ENCODE measurements at regions not wholly inside any gene's neighbourhood (a gene's known extent, or its start where the extent isn't known, plus 50 kb on each side); places are given as distances from the start of the nearest gene placed in this dataset.
A peak's percentile ranks its signal among the peaks of the same experiment; 100 is the strongest.

GRCh38 chr12:47356129-47356700 lies 276.5 kb upstream of the AMIGO2 start:
- Histone ChIP-seq H3K27me3 (ENCODE audit: control insufficient read depth in 4 of 4, insufficient read depth in 4 of 4, low read length in 3 of 4) (no peaks in the 10 kb centered on the region), H3K4me1 (ENCODE audit: control insufficient read depth in 4 of 4, insufficient read depth in 4 of 4, low read length in 3 of 4) (no peaks in the 10 kb centered on the region), H3K4me3 (ENCODE audit: low read depth in 1 of 3, low read length in 3 of 3) (no peak overlapping the region), H3K27ac (ENCODE audit: low read depth in 1 of 2, low read length in 2 of 2) (peak overlapping the region in 1 of 2 donors; percentile 41), H3K36me3 (ENCODE audit: control insufficient read depth in 4 of 4, insufficient read depth in 3 of 4, low read depth in 1 of 4, low read length in 3 of 4) (no peaks in the 10 kb centered on the region), H3K9me3 (ENCODE audit: control insufficient read depth in 4 of 4, low read length in 3 of 4) (no peaks in the 10 kb centered on the region), H3K9ac (ENCODE audit: low read depth in 1 of 2, low read length in 2 of 2) (no peak overlapping the region)
- TF ChIP-seq FOXA2 (IDR thresholded peaks at IDR 0.05) (no peak), TAF1 (conservative IDR thresholded peaks at IDR 0.05) (no peak), CTCF (IDR thresholded peaks at IDR 0.05; ENCODE audit: low read depth, low read length, missing input control) (no peak), YY1 (IDR thresholded peaks at IDR 0.05) (no peak), HNF4A (conservative IDR thresholded peaks at IDR 0.05) (no peak), GABPA (IDR thresholded peaks at IDR 0.05 in 1 of 2, conservative IDR thresholded peaks at IDR 0.05 in 1 of 2) (no peak), NR2F2 (IDR thresholded peaks at IDR 0.05) (no peak), REST (IDR thresholded peaks at IDR 0.05) (no peak), RAD21 (IDR thresholded peaks at IDR 0.05) (no peak), SP1 (IDR thresholded peaks at IDR 0.05) (no peak), FOXA1 (IDR thresholded peaks at IDR 0.05) (no peak), EGR1 (IDR thresholded peaks at IDR 0.05; ENCODE audit: low read depth in 2 of 2) (no peak), HNF4G (IDR thresholded peaks at IDR 0.05) (no peak)
- TF ChIP-seq, protein P1, sequence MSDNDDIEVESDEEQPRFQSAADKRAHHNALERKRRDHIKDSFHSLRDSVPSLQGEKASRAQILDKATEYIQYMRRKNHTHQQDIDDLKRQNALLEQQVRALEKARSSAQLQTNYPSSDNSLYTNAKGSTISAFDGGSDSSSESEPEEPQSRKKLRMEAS (IDR thresholded peaks at IDR 0.05), result no peak
- TF ChIP-seq, protein P2, sequence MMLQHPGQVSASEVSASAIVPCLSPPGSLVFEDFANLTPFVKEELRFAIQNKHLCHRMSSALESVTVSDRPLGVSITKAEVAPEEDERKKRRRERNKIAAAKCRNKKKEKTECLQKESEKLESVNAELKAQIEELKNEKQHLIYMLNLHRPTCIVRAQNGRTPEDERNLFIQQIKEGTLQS (IDR thresholded peaks at IDR 0.05), result no peak
- DNase-seq (ENCODE audit: low spot score), result no peak
- WGBS, result 79% methylated on average over 3 of the region's 3 CpGs

DNA sequence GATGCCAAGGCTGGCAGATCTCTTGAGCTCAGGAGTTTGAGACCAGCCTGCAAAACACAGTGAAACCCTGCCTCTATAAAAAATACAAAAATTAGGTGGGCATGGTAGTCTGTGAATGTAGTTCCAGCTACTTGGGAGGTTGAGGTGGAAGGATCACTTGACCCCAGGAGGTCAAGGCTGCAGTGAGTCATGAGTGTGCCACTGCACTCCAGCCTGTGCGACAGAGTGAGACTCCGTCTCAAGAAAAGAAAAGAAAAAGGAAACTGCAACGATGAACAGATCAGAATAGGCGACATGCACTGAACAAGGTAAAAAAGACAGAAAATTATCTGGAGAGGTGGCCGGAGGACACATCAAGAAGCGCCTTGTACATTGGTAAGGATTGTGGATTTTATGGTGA lies 273.7 kb upstream of the AMIGO2 start:
- Histone ChIP-seq H3K27me3 (ENCODE audit: control insufficient read depth in 4 of 4, insufficient read depth in 4 of 4, low read length in 3 of 4) (no peaks in the 10 kb centered on the region), H3K4me3 (ENCODE audit: low read depth in 1 of 3, low read length in 3 of 3) (no peak overlapping the region), H3K4me1 (ENCODE audit: control insufficient read depth in 4 of 4, insufficient read depth in 4 of 4, low read length in 3 of 4) (peaks cover 0 to 3% (median 0%) of the 10 kb centered on the region in 4 donors), H3K27ac (ENCODE audit: low read depth in 1 of 2, low read length in 2 of 2) (no peak overlapping the region), H3K9ac (ENCODE audit: low read depth in 1 of 2, low read length in 2 of 2) (no peak overlapping the region), H3K36me3 (ENCODE audit: control insufficient read depth in 4 of 4, insufficient read depth in 3 of 4, low read depth in 1 of 4, low read length in 3 of 4) (no peaks in the 10 kb centered on the region), H3K9me3 (ENCODE audit: control insufficient read depth in 4 of 4, low read length in 3 of 4) (no peaks in the 10 kb centered on the region)
- no peak for TF ChIP-seq HNF4A (conservative IDR thresholded peaks at IDR 0.05)
- no peak for TF ChIP-seq GABPA (IDR thresholded peaks at IDR 0.05 in 1 of 2, conservative IDR thresholded peaks at IDR 0.05 in 1 of 2)
- TF ChIP-seq EGR1 (IDR thresholded peaks at IDR 0.05; ENCODE audit: low read depth in 2 of 2), result no peak
- DNase-seq (ENCODE audit: low spot score), result no peak
- WGBS, result 72% methylated on average over 6 of the region's 6 CpGs
